CD14-positive monocyte (primary cell): ENCODE measurements at regions not wholly inside any gene's neighbourhood (a gene's known extent, or its start where the extent isn't known, plus 50 kb on each side); places are given as distances from the start of the nearest gene placed in this dataset.

Experiments
- DNase-seq, 3 donors: peaks; one replicate each; pipeline ENCODE4 v3.0.0-alpha.2; 2011 to 2022
- H2AFZ ChIP-seq: 2 replicates; pipeline ENCODE4 v1.6.0; 2012; ENCODE audit warnings: mild to moderate bottlenecking, low read depth, low read length, inconsistent platforms; ENCODE audit not compliant: insufficient read depth, poor library complexity, severe bottlenecking
- H3K27ac ChIP-seq, 2 donors: 1 replicate in 1 of 2; 2 replicates in 1 of 2; pipeline ENCODE4 v1.5.1; 2012 to 2013; ENCODE audit warnings: low read length in 2 of 2, control low read depth in 1 of 2, inconsistent platforms in 1 of 2, low read depth in 1 of 2, mild to moderate bottlenecking in 1 of 2
- H3K27me3 ChIP-seq, 2 donors: one replicate each; pipeline versions ENCODE4 v1.6.0 to v1.6.1; 2011 to 2013; ENCODE audit warnings: low read length in 2 of 2; ENCODE audit not compliant: control insufficient read depth in 2 of 2, insufficient read depth in 2 of 2
- H3K36me3 ChIP-seq, 2 donors: replicated peaks in 1 of 2; 1 replicate in 1 of 2; 2 replicates in 1 of 2; pipeline versions ENCODE4 v1.5.1 to v1.6.1; 2012 to 2013; ENCODE audit warnings: low read length in 2 of 2, control low read depth in 1 of 2, inconsistent platforms in 1 of 2, mild to moderate bottlenecking in 1 of 2; ENCODE audit not compliant: insufficient read depth in 2 of 2, control insufficient read depth in 1 of 2
- H3K4me1 ChIP-seq, 2 donors: 1 replicate in 1 of 2; 2 replicates in 1 of 2; pipeline versions ENCODE4 v1.5.1 to v1.6.1; 2012 to 2013; ENCODE audit warnings: low read length in 2 of 2, control low read depth in 1 of 2, inconsistent platforms in 1 of 2, mild to moderate bottlenecking in 1 of 2, moderate library complexity in 1 of 2; ENCODE audit not compliant: insufficient read depth in 2 of 2, control insufficient read depth in 1 of 2
- H3K4me2 ChIP-seq: replicated peaks from 2 replicates; pipeline ENCODE3; 2012; ENCODE audit warnings: low read length, moderate library complexity, mild to moderate bottlenecking; ENCODE audit not compliant: poor library complexity, severe bottlenecking; ENCODE audit errors: extremely low read depth
- H3K4me3 ChIP-seq, 3 experiments: fragments of 200-600 bp in 1 of 3; sonication (generic) in 1 of 3; replicated peaks in 1 of 3; 1 replicate in 2 of 3; 2 replicates in 1 of 3; pipeline ENCODE4 v1.5.1; 2011 to 2013; ENCODE audit warnings: low read length in 3 of 3, mild to moderate bottlenecking in 3 of 3, control low read depth in 2 of 3, low read depth in 2 of 3, inconsistent platforms in 1 of 3, moderate library complexity in 1 of 3
- H3K79me2 ChIP-seq: 2 replicates; pipeline ENCODE4 v1.6.0; 2012; ENCODE audit warnings: mild to moderate bottlenecking, control low read depth, inconsistent platforms, low read length, moderate library complexity; ENCODE audit not compliant: insufficient read depth
- H3K9ac ChIP-seq: 2 replicates; pipeline ENCODE4 v1.6.0; 2017; ENCODE audit warnings: low read length, mild to moderate bottlenecking; ENCODE audit not compliant: insufficient read depth, poor library complexity, severe bottlenecking
- H3K9me3 ChIP-seq, 2 donors: replicated peaks in 1 of 2; 1 replicate in 1 of 2; 2 replicates in 1 of 2; pipeline versions ENCODE4 v1.5.1 to v1.6.1; 2012 to 2013; ENCODE audit warnings: low read length in 2 of 2, control low read depth in 1 of 2; ENCODE audit not compliant: control insufficient read depth in 1 of 2, insufficient read depth in 1 of 2
- H4K20me1 ChIP-seq: 2 replicates; pipeline ENCODE4 v1.6.0; 2012; ENCODE audit warnings: mild to moderate bottlenecking, low read length, control low read depth, moderate library complexity; ENCODE audit not compliant: insufficient read depth
- H3K27ac Mint-ChIP-seq, 7 donors: one replicate each; pipeline ENCODE4 v1.8.0; 2020; ENCODE audit warnings: mild to moderate bottlenecking in 7 of 7, mixed read lengths in 7 of 7, moderate library complexity in 6 of 7, inconsistent platforms in 2 of 7
- H3K27me3 Mint-ChIP-seq, 3 donors: one replicate each; pipeline ENCODE4 v1.8.0; 2021 to 2022; ENCODE audit warnings: low read depth in 3 of 3, mild to moderate bottlenecking in 3 of 3, mixed read lengths in 3 of 3, moderate library complexity in 3 of 3, inconsistent platforms in 1 of 3
- H3K36me3 Mint-ChIP-seq, 2 donors: one replicate each; pipeline ENCODE4 v1.8.0; 2020; ENCODE audit warnings: mixed read lengths in 2 of 2, inconsistent platforms in 1 of 2, mild to moderate bottlenecking in 1 of 2
- H3K4me1 Mint-ChIP-seq: one replicate; pipeline ENCODE4 v1.8.0; 2020; ENCODE audit warnings: mild to moderate bottlenecking, mixed read lengths
- H3K4me3 Mint-ChIP-seq, 2 donors: one replicate each; pipeline ENCODE4 v1.8.0; 2020; ENCODE audit warnings: mild to moderate bottlenecking in 2 of 2, mixed read lengths in 2 of 2, moderate library complexity in 1 of 2
- H3K9me3 Mint-ChIP-seq, 7 donors: one replicate each; pipeline ENCODE4 v1.8.0; 2020 to 2022; ENCODE audit warnings: mixed read lengths in 7 of 7, mild to moderate bottlenecking in 6 of 7, moderate library complexity in 6 of 7, inconsistent platforms in 2 of 7
- WGBS: methylation state at CpG from one replicate; pipeline ENCODE4 v1.1.5; 2013; ENCODE audit warnings: missing lambda C conversion rate; ENCODE audit not compliant: insufficient coverage; 5-methylcytosine and 5-hydroxymethylcytosine counted together
- intact Hi-C, 2 donors: fragments of 100-400 bp; cut with micrococcal nuclease; formaldehyde crosslinking; loops; one replicate each; pipeline versions ENCODE4 v1.15.0 to v1.15.1; 2023
- TF ChIP-seq, protein P1 (sequence below): fragments of 200-600 bp; IDR thresholded peaks from one replicate; pipeline ENCODE4 v1.8.0; 2022; ENCODE audit warnings: antibody characterized with exemption, mild to moderate bottlenecking

DNA sequence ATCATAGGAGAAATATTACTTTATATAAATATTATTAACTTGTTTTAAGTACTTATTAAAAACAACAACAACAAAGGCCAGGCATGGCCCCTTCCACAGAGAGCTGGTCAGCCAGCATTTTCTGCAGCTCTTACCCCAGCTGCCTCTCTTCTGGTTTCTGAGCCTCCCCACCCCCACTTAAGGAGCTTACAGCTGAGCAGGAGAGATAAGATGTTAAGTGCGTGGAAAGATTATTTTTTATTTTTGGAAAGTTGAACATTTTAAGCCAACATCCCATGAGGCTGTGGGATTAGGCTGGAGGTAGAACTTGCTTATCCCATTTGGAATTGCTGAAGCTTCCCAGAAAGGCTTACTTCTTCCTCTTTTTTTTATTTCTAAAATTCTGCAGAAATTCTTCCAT is 401.2 kb downstream of the SEC14L1 start:
- Histone ChIP-seq H2AFZ (no peak overlapping the region), H4K20me1 (no peaks in the 10 kb centered on the region), H3K4me3 (no peak overlapping the region), H3K27ac (no peak overlapping the region), H3K27me3 (no peaks in the 10 kb centered on the region), H3K36me3 (no peaks in the 10 kb centered on the region), H3K9me3 (no peaks in the 10 kb centered on the region), H3K4me1 (no peaks in the 10 kb centered on the region), H3K9ac (no peak overlapping the region), H3K79me2 (no peaks in the 10 kb centered on the region), H3K4me2 (no peak overlapping the region)
- peaks cover 21% of the 10 kb centered on the region for H3K4me1 Mint-ChIP-seq
- H3K27me3 Mint-ChIP-seq: peaks cover 8 to 12% (median 12%) of the 10 kb centered on the region in 3 donors
- H3K36me3 Mint-ChIP-seq: no peaks in the 10 kb centered on the region
- TF ChIP-seq, protein P1, sequence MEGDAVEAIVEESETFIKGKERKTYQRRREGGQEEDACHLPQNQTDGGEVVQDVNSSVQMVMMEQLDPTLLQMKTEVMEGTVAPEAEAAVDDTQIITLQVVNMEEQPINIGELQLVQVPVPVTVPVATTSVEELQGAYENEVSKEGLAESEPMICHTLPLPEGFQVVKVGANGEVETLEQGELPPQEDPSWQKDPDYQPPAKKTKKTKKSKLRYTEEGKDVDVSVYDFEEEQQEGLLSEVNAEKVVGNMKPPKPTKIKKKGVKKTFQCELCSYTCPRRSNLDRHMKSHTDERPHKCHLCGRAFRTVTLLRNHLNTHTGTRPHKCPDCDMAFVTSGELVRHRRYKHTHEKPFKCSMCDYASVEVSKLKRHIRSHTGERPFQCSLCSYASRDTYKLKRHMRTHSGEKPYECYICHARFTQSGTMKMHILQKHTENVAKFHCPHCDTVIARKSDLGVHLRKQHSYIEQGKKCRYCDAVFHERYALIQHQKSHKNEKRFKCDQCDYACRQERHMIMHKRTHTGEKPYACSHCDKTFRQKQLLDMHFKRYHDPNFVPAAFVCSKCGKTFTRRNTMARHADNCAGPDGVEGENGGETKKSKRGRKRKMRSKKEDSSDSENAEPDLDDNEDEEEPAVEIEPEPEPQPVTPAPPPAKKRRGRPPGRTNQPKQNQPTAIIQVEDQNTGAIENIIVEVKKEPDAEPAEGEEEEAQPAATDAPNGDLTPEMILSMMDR: no peak
- WGBS: no CpG with 5 or more reads among the region's 1 CpG
- peaks cover 0 to 2% (median 0%) of the 10 kb centered on the region in 7 donors for H3K9me3 Mint-ChIP-seq
- intact Hi-C loops: loop anchor here (5.0 to 10.0 kb wide), 3 partner anchors 93 to 470 kb away; no protein-coding TSS in a partner anchor
- no peak overlapping the region for H3K27ac Mint-ChIP-seq
- no peak for DNase-seq
- no peak overlapping the region for H3K4me3 Mint-ChIP-seq

DNA sequence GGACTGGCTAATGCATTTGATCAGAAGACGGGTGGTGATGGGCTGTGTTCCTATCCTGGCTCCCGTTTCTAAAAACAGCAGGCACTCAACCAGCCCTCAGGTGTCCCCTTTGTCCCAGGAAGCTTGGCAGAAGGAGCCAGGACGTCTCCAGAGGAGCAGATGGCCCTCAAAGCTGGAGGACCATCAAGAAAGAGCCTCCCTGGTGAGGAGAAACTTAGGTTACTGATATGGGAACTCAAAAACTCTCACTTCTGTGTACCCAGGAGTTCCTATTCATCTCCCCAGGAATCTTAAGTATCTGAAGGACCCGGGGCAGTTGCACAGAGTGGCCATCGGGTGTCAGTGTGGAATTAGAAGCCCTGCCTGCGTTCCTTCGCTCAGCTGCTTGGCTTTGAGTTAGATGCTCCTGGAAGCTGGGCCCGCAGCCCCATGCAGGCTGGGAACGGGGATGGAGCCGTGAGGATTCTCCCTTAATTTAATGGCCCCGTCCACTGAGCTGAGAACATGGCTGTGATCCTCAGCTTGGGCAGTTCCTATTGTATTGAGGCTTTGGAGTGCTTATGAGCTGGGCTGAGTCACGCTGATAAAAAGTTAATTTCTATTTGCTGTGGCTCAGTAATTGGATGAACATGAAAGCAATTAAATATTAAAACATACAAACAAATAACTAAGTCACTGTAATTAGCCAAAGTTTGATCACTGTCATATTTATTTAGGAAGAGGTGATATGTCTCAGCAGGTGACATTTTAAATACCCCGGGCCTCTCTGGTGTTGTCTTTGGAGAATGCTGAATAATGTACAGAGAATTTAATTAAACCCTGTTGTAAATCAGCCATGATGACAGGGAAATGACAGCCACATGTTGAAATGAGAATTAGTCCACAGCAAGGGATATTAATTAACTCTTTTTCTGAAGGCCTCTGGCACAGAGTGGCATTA is 402.1 kb downstream of the SEC14L1 start:
- H3K79me2 ChIP-seq: no peaks in the 10 kb centered on the region
- WGBS: 12% methylated on average over 9 of the region's 13 CpGs
- TF ChIP-seq, protein P1: peak; percentile 83
- no peaks in the 10 kb centered on the region for H4K20me1 ChIP-seq
- no peak overlapping the region for H3K4me3 ChIP-seq
- no peaks in the 10 kb centered on the region for H3K4me1 ChIP-seq
- no peaks in the 10 kb centered on the region for H3K36me3 ChIP-seq
- Mint-ChIP-seq H3K4me1 (peaks cover 20% of the 10 kb centered on the region), H3K9me3 (peaks cover 0 to 4% (median 0%) of the 10 kb centered on the region in 7 donors), H3K36me3 (no peaks in the 10 kb centered on the region), H3K27me3 (peaks cover 8 to 16% (median 9%) of the 10 kb centered on the region in 3 donors), H3K4me3 (no peak overlapping the region), H3K27ac (no peak overlapping the region)
- no peak overlapping the region for H3K4me2 ChIP-seq
- no peak overlapping the region for H3K27ac ChIP-seq
- intact Hi-C loops: loop anchor here (5.0 to 10.0 kb wide), 3 partner anchors 92 to 469 kb away; no protein-coding TSS in a partner anchor
- H3K9me3 ChIP-seq: no peaks in the 10 kb centered on the region
- no peaks in the 10 kb centered on the region for H3K27me3 ChIP-seq
- no peak overlapping the region for H3K9ac ChIP-seq
- DNase-seq: peak; percentile 40 to 60 (median 56)
- H2AFZ ChIP-seq: no peak overlapping the region
